ENCODE measurements at regions not wholly inside any gene's neighbourhood (a gene's known extent, or its start where the extent isn't known, plus 50 kb on each side); places are given as distances from the start of the nearest gene placed in this dataset.

DNA sequence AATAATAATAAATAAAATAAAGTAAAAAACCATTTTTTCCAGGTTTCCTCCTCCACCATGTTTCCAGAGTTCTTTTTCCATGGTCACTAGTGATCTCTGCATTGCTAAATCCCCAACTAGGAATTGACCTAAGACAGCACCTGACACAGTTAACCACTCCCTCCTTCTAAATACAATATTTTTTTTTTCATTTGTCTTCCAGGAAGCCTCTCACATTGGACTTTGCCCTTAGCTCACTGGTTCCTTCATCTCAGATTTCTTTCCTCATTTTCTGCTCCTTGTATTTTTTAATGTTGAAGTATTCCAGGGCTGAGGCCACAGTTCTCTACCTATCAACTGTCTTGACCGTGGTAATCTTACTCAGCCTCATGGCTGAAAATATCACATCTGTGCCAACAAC is 187.3 kb upstream of the FAM241A start:
- TF ChIP-seq, protein P1, sequence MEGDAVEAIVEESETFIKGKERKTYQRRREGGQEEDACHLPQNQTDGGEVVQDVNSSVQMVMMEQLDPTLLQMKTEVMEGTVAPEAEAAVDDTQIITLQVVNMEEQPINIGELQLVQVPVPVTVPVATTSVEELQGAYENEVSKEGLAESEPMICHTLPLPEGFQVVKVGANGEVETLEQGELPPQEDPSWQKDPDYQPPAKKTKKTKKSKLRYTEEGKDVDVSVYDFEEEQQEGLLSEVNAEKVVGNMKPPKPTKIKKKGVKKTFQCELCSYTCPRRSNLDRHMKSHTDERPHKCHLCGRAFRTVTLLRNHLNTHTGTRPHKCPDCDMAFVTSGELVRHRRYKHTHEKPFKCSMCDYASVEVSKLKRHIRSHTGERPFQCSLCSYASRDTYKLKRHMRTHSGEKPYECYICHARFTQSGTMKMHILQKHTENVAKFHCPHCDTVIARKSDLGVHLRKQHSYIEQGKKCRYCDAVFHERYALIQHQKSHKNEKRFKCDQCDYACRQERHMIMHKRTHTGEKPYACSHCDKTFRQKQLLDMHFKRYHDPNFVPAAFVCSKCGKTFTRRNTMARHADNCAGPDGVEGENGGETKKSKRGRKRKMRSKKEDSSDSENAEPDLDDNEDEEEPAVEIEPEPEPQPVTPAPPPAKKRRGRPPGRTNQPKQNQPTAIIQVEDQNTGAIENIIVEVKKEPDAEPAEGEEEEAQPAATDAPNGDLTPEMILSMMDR (IDR thresholded peaks at IDR 0.05; ENCODE audit: insufficient read depth, low read length, poor library complexity, severe bottlenecking): no peak
- TF ChIP-seq EZH2phosphoT487 (conservative IDR thresholded peaks at IDR 0.05; ENCODE audit: low read length): no peak
